ENCODE measurements at regions not wholly inside any gene's neighbourhood (a gene's known extent, or its start where the extent isn't known, plus 50 kb on each side); places are given as distances from the start of the nearest gene placed in this dataset.

- Histone ChIP-seq H4K8ac (ENCODE audit: extremely low read depth, insufficient read depth, low read length) (no peak overlapping the region), H2AK5ac (ENCODE audit: low read depth, low read length) (no peak overlapping the region), H3K79me2 (ENCODE audit: control insufficient read depth in 1 of 2, insufficient read depth in 2 of 2, low read length in 2 of 2) (no peaks in the 10 kb centered on the region), H3K23ac (ENCODE audit: insufficient read length) (no peak overlapping the region), H3K36me3 (ENCODE audit: control insufficient read depth in 2 of 4, insufficient read depth in 4 of 4, low read length in 3 of 4) (no peaks in the 10 kb centered on the region), H2BK120ac (replicated peaks; ENCODE audit: low read depth, low read length) (no peak overlapping the region), H2BK20ac (ENCODE audit: low read length) (no peak overlapping the region), H3K4me2 (ENCODE audit: insufficient read depth in 1 of 2, low read depth in 2 of 2, low read length in 2 of 2) (no peak overlapping the region), H2BK15ac (ENCODE audit: low read length) (no peak overlapping the region), H4K20me1 (replicated peaks in 1 of 2; ENCODE audit: control insufficient read depth in 1 of 2, insufficient read depth in 2 of 2, low read length in 2 of 2) (no peaks in the 10 kb centered on the region), H3K4me1 (replicated peaks in 1 of 4; ENCODE audit: control insufficient read depth in 3 of 4, insufficient read depth in 4 of 4, low read length in 3 of 4) (no peaks in the 10 kb centered on the region), H2AFZ (ENCODE audit: low read length) (no peak overlapping the region), H3K4ac (replicated peaks; ENCODE audit: insufficient read length, low read depth, low read length) (no peak overlapping the region), H3K79me1 (ENCODE audit: low read depth, low read length) (no peaks in the 10 kb centered on the region), H3K9me3 (ENCODE audit: insufficient read depth in 2 of 2, low read depth in 1 of 2, low read length in 1 of 2) (no peaks in the 10 kb centered on the region), H2BK12ac (ENCODE audit: low read depth, low read length) (no peak overlapping the region), H3K23me2 (ENCODE audit: low read depth, low read length) (no peaks in the 10 kb centered on the region), H3K27ac (ENCODE audit: low read depth, low read length) (no peak overlapping the region), H3K27me3 (replicated peaks in 1 of 4; ENCODE audit: control insufficient read depth in 3 of 4, extremely low read depth in 1 of 4, insufficient read depth in 3 of 4, low read length in 3 of 4) (no peaks in the 10 kb centered on the region), H2BK5ac (ENCODE audit: low read depth, low read length) (no peak overlapping the region), H3K4me3 (ENCODE audit: extremely low read depth in 1 of 4, insufficient read depth in 2 of 4, low read depth in 3 of 4, low read length in 4 of 4) (no peak overlapping the region), H3K18ac (ENCODE audit: extremely low read depth, low read length) (no peak overlapping the region), H3K14ac (ENCODE audit: insufficient read length) (no peak overlapping the region), H4K91ac (replicated peaks; ENCODE audit: insufficient read length, low read length) (no peak overlapping the region), H3K9ac (replicated peaks in 1 of 4; ENCODE audit: extremely low read depth in 1 of 4, low read depth in 3 of 4, low read length in 3 of 4) (no peak overlapping the region), H4K5ac (ENCODE audit: insufficient read length, low read depth, low read length) (no peak overlapping the region), H3K56ac (replicated peaks; ENCODE audit: insufficient read length, low read depth, low read length) (no peak overlapping the region)
- ChIA-PET POLR2A (ENCODE audit: partially characterized antibody) (interaction anchor here (1.1 kb wide), 1 partner anchor 10 kb away, joined by 3 read pairs; no protein-coding TSS in a partner anchor), CTCF (ENCODE audit: partially characterized antibody) (interaction anchor here (1.1 to 1.9 kb wide), 2 partner anchors 11 to 356 kb away, joined by 3 to 6 read pairs; no protein-coding TSS in a partner anchor)
- DNase-seq (ENCODE audit: low read depth in 1 of 2, low spot score in 2 of 2), result no peak
- WGBS, 2 experiments (ENCODE audit: extremely low coverage in 1 of 2, insufficient coverage in 1 of 2, insufficient read length in 1 of 2, insufficient replicate concordance in 2 of 2, low coverage in 1 of 2, low lambda C conversion rate in 2 of 2, missing lambda C conversion rate in 1 of 2), result 88% methylated on average over 5 of the region's 7 CpGs; no CpG with 5 or more reads in 1 of the 2 experiments
- FAIRE-seq, result no peak
These were observed 333.8 kb downstream of the ZNF621 start for GRCh38 chr3:40858364-40859115.
